ENCODE measurements at regions not wholly inside any gene's neighbourhood (a gene's known extent, or its start where the extent isn't known, plus 50 kb on each side); places are given as distances from the start of the nearest gene placed in this dataset.

GRCh38 chr1:90359994-90360393 lies 357.1 kb downstream of the BARHL2 start:
- Histone ChIP-seq H3K4me3 (ENCODE audit: low read depth, low read length, poor library complexity, severe bottlenecking) (no peak overlapping the region), H2AFZ (ENCODE audit: low read length) (no peak overlapping the region), H3K27me3 (ENCODE audit: insufficient read depth, low read length) (0 out of 2 replicates have a peak, but pooled peaks cover 3% of the 10 kb centered on the region), H3K9ac (ENCODE audit: low read length) (no peak overlapping the region), H4K20me1 (ENCODE audit: insufficient read depth, low read length) (no peaks in the 10 kb centered on the region), H3K4me2 (ENCODE audit: low read length) (no peak overlapping the region), H3K36me3 (ENCODE audit: insufficient read depth, low read length) (no peaks in the 10 kb centered on the region), H3K9me3 (ENCODE audit: low read length) (no peaks in the 10 kb centered on the region), H3K4me1 (ENCODE audit: insufficient read depth, low read length, severe bottlenecking) (no peaks in the 10 kb centered on the region), H3K9me2 (ENCODE audit: low read depth, low read length) (no peaks in the 10 kb centered on the region), H3F3A (ENCODE audit: insufficient read depth, low read length) (no peaks in the 10 kb centered on the region), H3K79me2 (ENCODE audit: insufficient read depth, low read length) (no peaks in the 10 kb centered on the region), H3K27ac (ENCODE audit: low read depth, low read length, poor library complexity, severe bottlenecking) (no peak overlapping the region)
- TF ChIP-seq CTCF (IDR thresholded peaks at IDR 0.05; ENCODE audit: low read length) (no peak), EZH2 (IDR thresholded peaks at IDR 0.05; ENCODE audit: borderline replicate concordance, low read length) (no peak)

GRCh38 chr1:90358448-90358847 lies 358.7 kb downstream of the BARHL2 start:
- Histone ChIP-seq H2AFZ (ENCODE audit: low read length) (no peak overlapping the region), H3K79me2 (ENCODE audit: insufficient read depth, low read length) (no peaks in the 10 kb centered on the region), H3K9me2 (ENCODE audit: low read depth, low read length) (no peaks in the 10 kb centered on the region), H4K20me1 (ENCODE audit: insufficient read depth, low read length) (no peaks in the 10 kb centered on the region), H3K9ac (ENCODE audit: low read length) (no peak overlapping the region), H3K27me3 (ENCODE audit: insufficient read depth, low read length) (0 out of 2 replicates have a peak, but pooled peaks cover 3% of the 10 kb centered on the region), H3K4me1 (ENCODE audit: insufficient read depth, low read length, severe bottlenecking) (no peaks in the 10 kb centered on the region), H3F3A (ENCODE audit: insufficient read depth, low read length) (no peaks in the 10 kb centered on the region), H3K27ac (ENCODE audit: low read depth, low read length, poor library complexity, severe bottlenecking) (no peak overlapping the region), H3K9me3 (ENCODE audit: low read length) (no peaks in the 10 kb centered on the region), H3K36me3 (ENCODE audit: insufficient read depth, low read length) (no peaks in the 10 kb centered on the region), H3K4me2 (ENCODE audit: low read length) (no peak overlapping the region), H3K4me3 (ENCODE audit: low read depth, low read length, poor library complexity, severe bottlenecking) (no peak overlapping the region)
- TF ChIP-seq EZH2 (IDR thresholded peaks at IDR 0.05; ENCODE audit: borderline replicate concordance, low read length): no peak
- TF ChIP-seq CTCF (IDR thresholded peaks at IDR 0.05; ENCODE audit: low read length): no peak

GRCh38 chr1:90357995-90358394 lies 359.1 kb downstream of the BARHL2 start:
- no peak overlapping the region for H3K9ac ChIP-seq (ENCODE audit: low read length)
- no peaks in the 10 kb centered on the region for H4K20me1 ChIP-seq (ENCODE audit: insufficient read depth, low read length)
- H3K36me3 ChIP-seq (ENCODE audit: insufficient read depth, low read length): no peaks in the 10 kb centered on the region
- H3K4me1 ChIP-seq (ENCODE audit: insufficient read depth, low read length, severe bottlenecking): no peaks in the 10 kb centered on the region
- TF ChIP-seq CTCF (IDR thresholded peaks at IDR 0.05; ENCODE audit: low read length) (no peak), EZH2 (IDR thresholded peaks at IDR 0.05; ENCODE audit: borderline replicate concordance, low read length) (no peak)
- no peak overlapping the region for H2AFZ ChIP-seq (ENCODE audit: low read length)
- H3K27ac ChIP-seq (ENCODE audit: low read depth, low read length, poor library complexity, severe bottlenecking): no peak overlapping the region
- no peak overlapping the region for H3K4me2 ChIP-seq (ENCODE audit: low read length)
- no peaks in the 10 kb centered on the region for H3K9me2 ChIP-seq (ENCODE audit: low read depth, low read length)
- H3K79me2 ChIP-seq (ENCODE audit: insufficient read depth, low read length): no peaks in the 10 kb centered on the region
- no peaks in the 10 kb centered on the region for H3F3A ChIP-seq (ENCODE audit: insufficient read depth, low read length)
- H3K4me3 ChIP-seq (ENCODE audit: low read depth, low read length, poor library complexity, severe bottlenecking): no peak overlapping the region
- H3K27me3 ChIP-seq (ENCODE audit: insufficient read depth, low read length): 0 out of 2 replicates have a peak, but pooled peaks cover 3% of the 10 kb centered on the region
- no peaks in the 10 kb centered on the region for H3K9me3 ChIP-seq (ENCODE audit: low read length)
